ENCODE measurements at regions not wholly inside any gene's neighbourhood (a gene's known extent, or its start where the extent isn't known, plus 50 kb on each side); places are given as distances from the start of the nearest gene placed in this dataset.
"Not testable (repeated sequence)": the region's sequence is repeated elsewhere in the genome, so short reads cannot be mapped to it uniquely, and the experiment has no call there.

DNA sequence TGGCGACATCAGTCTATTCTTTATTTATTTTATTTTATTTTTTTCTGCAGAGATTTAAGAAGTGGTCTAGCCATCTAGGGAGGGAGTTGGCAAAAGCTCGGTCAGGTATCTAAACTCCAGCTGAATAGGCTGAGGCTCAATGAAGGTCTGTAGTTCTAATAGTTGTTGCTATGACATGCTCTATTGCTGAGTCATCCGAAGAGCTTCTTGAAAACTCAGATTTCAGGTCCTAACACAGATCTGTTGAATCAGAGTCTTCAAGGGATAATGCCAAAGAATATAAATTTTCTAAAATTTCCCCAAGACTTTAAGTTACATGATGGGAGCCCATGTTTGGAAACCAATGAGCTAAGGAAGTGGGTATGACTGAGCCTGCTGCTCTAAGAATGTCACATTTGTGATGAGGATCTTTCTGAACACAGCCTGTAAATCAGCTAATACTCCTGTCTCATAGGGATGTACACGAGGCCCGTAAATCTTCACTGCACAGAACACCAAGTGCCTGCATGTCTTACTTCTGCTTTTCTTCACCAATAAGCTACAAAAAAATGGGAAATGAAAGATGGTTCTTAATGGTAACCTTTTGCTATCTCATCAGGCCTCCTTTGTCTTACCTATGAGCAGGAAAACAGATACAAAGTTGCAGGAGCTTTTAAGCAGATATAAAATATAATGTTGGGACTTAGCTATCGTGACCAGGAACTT is 901.4 kb upstream of the API5 start:
- no peak overlapping the region for H3K4me3 ChIP-seq (ENCODE audit: low read depth, low read length)
- TF ChIP-seq, protein P1, sequence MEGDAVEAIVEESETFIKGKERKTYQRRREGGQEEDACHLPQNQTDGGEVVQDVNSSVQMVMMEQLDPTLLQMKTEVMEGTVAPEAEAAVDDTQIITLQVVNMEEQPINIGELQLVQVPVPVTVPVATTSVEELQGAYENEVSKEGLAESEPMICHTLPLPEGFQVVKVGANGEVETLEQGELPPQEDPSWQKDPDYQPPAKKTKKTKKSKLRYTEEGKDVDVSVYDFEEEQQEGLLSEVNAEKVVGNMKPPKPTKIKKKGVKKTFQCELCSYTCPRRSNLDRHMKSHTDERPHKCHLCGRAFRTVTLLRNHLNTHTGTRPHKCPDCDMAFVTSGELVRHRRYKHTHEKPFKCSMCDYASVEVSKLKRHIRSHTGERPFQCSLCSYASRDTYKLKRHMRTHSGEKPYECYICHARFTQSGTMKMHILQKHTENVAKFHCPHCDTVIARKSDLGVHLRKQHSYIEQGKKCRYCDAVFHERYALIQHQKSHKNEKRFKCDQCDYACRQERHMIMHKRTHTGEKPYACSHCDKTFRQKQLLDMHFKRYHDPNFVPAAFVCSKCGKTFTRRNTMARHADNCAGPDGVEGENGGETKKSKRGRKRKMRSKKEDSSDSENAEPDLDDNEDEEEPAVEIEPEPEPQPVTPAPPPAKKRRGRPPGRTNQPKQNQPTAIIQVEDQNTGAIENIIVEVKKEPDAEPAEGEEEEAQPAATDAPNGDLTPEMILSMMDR (IDR thresholded peaks at IDR 0.05; ENCODE audit: insufficient read depth, low read length, missing control alignments), result no peak
- CTCF ChIA-PET, result no interaction called here
- peak; percentile 4 for DNase-seq (ENCODE audit: low read depth, low spot score)
- POLR2A ChIA-PET, result no interaction called here

DNA sequence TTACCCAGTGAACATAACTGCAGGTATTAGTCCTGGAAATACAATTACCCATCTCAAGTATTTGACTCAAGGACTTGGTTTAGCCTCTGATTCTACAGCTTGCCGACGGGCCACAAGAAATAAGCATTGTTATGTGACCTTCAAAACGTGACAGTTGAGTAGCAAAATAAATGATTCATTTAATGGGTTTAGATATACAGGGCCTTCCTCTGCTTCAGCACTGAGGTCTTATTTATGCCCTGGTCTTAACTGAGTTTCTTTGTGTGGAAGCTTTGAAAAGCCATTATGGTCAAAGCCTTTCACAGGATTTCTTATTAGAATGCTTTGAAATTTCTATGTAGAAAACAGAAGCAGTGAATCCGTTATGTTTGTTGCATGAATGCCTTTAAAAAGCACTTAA is 899.2 kb upstream of the API5 start:
- POLR2A ChIA-PET, result no interaction called here
- CTCF ChIA-PET, result no interaction called here
- no peak for DNase-seq (ENCODE audit: low read depth, low spot score)

DNA sequence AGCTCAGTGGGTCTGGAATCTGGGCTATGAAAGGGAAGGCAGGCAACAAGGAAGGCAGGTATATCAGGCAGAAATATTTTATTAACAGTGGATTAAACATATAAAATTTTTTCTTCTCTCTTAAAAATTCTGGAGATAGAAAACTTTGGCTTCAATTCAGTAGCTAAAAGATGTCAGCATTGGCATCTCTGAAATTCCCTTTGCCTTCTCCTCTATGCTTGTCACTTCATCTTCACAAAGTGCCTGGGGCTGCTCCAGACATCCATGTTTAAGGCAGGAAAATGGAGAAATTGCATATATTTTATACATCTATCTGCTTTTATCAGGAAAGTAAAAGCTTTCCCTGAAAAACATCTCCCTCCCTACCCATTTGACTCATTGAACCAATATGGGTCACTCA is 894.1 kb upstream of the API5 start:
- TF ChIP-seq, protein P1 (IDR thresholded peaks at IDR 0.05; ENCODE audit: insufficient read depth, low read length, missing control alignments), result no peak
- ChIA-PET CTCF (no interaction called here), POLR2A (no interaction called here)
- no peak for DNase-seq (ENCODE audit: low read depth, low spot score)
- no peak overlapping the region for H3K4me3 ChIP-seq (ENCODE audit: low read depth, low read length)

More for the DNA sequence above, 899.2 kb upstream of the API5 start:
- H3K4me3 ChIP-seq (ENCODE audit: low read depth, low read length), result no peak overlapping the region
- TF ChIP-seq, protein P1 (IDR thresholded peaks at IDR 0.05; ENCODE audit: insufficient read depth, low read length, missing control alignments), result no peak

DNA sequence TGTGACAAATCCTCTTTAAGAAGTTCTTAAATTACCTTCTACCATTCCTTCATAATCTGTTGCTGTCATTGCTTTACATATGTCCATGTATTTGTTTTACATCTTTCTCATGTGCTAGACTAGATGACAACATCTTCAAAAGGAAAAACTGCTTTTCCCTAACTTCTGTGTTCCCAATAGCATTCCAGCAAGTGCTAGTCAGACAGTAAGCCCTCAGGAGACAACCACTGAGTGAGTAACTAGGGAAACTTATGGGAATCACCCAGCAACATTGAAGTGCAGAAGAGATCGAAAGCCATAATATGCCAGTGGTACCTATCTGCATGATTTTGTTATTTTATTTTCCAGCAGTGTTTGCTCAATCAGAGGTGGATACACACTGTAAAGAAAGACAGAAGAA is 889.7 kb upstream of the API5 start:
- TF ChIP-seq, protein P1 (IDR thresholded peaks at IDR 0.05; ENCODE audit: insufficient read depth, low read length, missing control alignments), result no peak
- ChIA-PET CTCF (no interaction called here), POLR2A (no interaction called here)
- DNase-seq (ENCODE audit: low read depth, low spot score), result peak; percentile 17
- no peak overlapping the region for H3K4me3 ChIP-seq (ENCODE audit: low read depth, low read length)

DNA sequence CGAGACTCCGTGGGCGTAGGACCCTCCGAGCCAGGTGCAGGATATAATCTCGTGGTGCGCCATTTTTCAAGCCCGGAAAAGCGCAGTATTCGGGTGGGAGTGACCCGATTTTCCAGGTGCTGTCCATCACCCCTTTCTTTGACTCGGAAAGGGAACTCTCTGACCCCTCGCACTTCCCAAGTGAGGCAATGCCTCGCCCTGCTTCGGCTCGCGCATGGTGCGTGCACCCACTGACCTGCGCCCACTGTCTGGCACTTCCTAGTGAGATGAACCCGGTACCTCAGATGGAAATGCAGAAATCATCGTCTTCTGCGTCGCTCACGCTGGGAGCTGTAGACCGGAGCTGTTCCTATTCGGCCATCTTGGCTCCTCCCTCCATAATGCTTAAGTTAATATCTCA is 876.9 kb upstream of the API5 start:
- CTCF ChIA-PET; POLR2A ChIA-PET; DNase-seq (ENCODE audit: low read depth, low spot score); H3K4me3 ChIP-seq (ENCODE audit: low read depth, low read length): not testable (repeated sequence)

DNA sequence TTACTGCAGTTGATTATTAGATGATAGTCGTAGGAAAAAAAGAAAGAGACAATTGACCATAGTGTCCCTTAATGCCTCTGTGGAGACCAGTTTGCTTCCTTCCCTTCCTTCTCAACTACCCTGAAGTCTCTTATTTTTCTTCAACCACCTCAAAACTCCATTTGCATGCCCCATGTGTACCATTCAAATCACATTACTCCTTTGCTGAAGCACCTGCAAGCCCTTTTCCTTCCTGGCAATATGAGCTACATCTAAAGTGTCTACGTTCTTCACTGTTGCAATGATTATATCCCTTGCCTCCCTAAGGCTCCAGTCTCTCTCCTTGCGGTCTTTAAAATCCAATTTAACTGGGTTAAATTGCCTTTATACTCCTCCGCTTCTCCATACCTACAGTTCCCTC is 867.4 kb upstream of the API5 start:
- ChIA-PET POLR2A (no interaction called here), CTCF (no interaction called here)
- no peak for DNase-seq (ENCODE audit: low read depth, low spot score)
- no peak overlapping the region for H3K4me3 ChIP-seq (ENCODE audit: low read depth, low read length)
- TF ChIP-seq, protein P1 (IDR thresholded peaks at IDR 0.05; ENCODE audit: insufficient read depth, low read length, missing control alignments), result no peak

All from AG04449 (cell line).